Endothelial cell of umbilical vein (primary cell): ENCODE measurements at regions not wholly inside any gene's neighbourhood (a gene's known extent, or its start where the extent isn't known, plus 50 kb on each side); places are given as distances from the start of the nearest gene placed in this dataset.

Experiments
- BruUV-seq: library from RNA; stranded (reverse); fragments of 400-500 nt; replicated peaks from 2 replicates; lab custom pipeline; 2021; lab: Mats Ljungman, UMichigan
- CTCF ChIA-PET: fragments of 300-600, 350-600 bp; sonication (Branson Sonifier 250); formaldehyde crosslinking; loops from one replicate; lab custom pipeline; 2021; ENCODE audit warnings: antibody characterized with exemption, inconsistent platforms; lab: Charles Lee
- POLR2A ChIA-PET: fragments of 300-600, 350-600 bp; sonication (Branson Sonifier 250); formaldehyde crosslinking; loops from one replicate; lab custom pipeline; 2021; ENCODE audit warnings: antibody characterized with exemption, inconsistent platforms; lab: Charles Lee
- DNase-seq: peaks from one replicate; pipeline ENCODE4 v3.0.0-alpha.2; 2011; ENCODE audit warnings: low read depth, low spot score
- FAIRE-seq: peaks from 2 replicates; lab custom pipeline; 2011; peaks lifted over from hg19 to GRCh38; lab: Jason Lieb, UNC
- H2AFZ ChIP-seq: 2 replicates; pipeline ENCODE4 v1.6.0; 2012; ENCODE audit warnings: low read depth, low read length, control low read depth, inconsistent platforms
- H3K27ac ChIP-seq: 2 replicates; pipeline ENCODE4 v1.5.1; 2011; ENCODE audit warnings: low read depth, mild to moderate bottlenecking, control low read depth, low read length, moderate library complexity; ENCODE audit not compliant: insufficient read depth
- H3K27me3 ChIP-seq, 2 experiments: 2 replicates each; pipeline versions ENCODE4 v1.6.0 to v1.6.1; 2011; ENCODE audit warnings: low read length in 2 of 2, mixed read lengths in 1 of 2; ENCODE audit not compliant: control insufficient read depth in 2 of 2, insufficient read depth in 2 of 2
- H3K36me3 ChIP-seq, 2 experiments: 2 replicates in 1 of 2; 3 replicates in 1 of 2; pipeline ENCODE4 v1.5.1; 2011; ENCODE audit warnings: low read length in 2 of 2, mild to moderate bottlenecking in 1 of 2, moderate library complexity in 1 of 2; ENCODE audit not compliant: control insufficient read depth in 2 of 2, insufficient read depth in 2 of 2; ENCODE audit errors: extremely low read depth in 1 of 2
- H3K4me1 ChIP-seq: 3 replicates; pipeline ENCODE4 v1.5.1; 2011; ENCODE audit warnings: mild to moderate bottlenecking, low read length; ENCODE audit not compliant: control insufficient read depth, insufficient read depth; ENCODE audit errors: extremely low read depth
- H3K4me2 ChIP-seq: 2 replicates; pipeline ENCODE4 v1.6.1; 2011; ENCODE audit warnings: low read length, control low read depth, mixed read lengths; ENCODE audit not compliant: insufficient read depth
- H3K4me3 ChIP-seq, 3 experiments: fragments of 200-600 bp in 1 of 3; sonication (generic), shearing (Covaris generic) in 1 of 3; replicated peaks in 1 of 3; 2 replicates each; pipeline ENCODE4 v1.5.1; 2011 to 2016; ENCODE audit warnings: control low read depth in 3 of 3, low read length in 3 of 3, mild to moderate bottlenecking in 2 of 3, inconsistent platforms in 1 of 3, low read depth in 1 of 3, moderate library complexity in 1 of 3; ENCODE audit not compliant: insufficient read depth in 1 of 3
- H3K79me2 ChIP-seq: 2 replicates; pipeline ENCODE4 v1.6.0; 2012; ENCODE audit warnings: low read length, inconsistent platforms; ENCODE audit not compliant: control insufficient read depth, insufficient read depth
- H3K9ac ChIP-seq: replicated peaks from 2 replicates; pipeline ENCODE3; 2011; ENCODE audit warnings: low read length, control low read depth; ENCODE audit not compliant: insufficient read depth; ENCODE audit errors: extremely low read depth
- H3K9me1 ChIP-seq: replicated peaks from 3 replicates; pipeline ENCODE4 v1.6.0; 2011; ENCODE audit warnings: mild to moderate bottlenecking, low read length; ENCODE audit not compliant: control insufficient read depth, insufficient read depth; ENCODE audit errors: extremely low read depth
- H3K9me3 ChIP-seq: replicated peaks from 2 replicates; pipeline ENCODE4 v1.5.1; 2012; ENCODE audit warnings: low read length, inconsistent platforms; ENCODE audit not compliant: control insufficient read depth, insufficient read depth
- H4K20me1 ChIP-seq: replicated peaks from 2 replicates; pipeline ENCODE3; 2011; ENCODE audit warnings: mild to moderate bottlenecking, low read length; ENCODE audit not compliant: control insufficient read depth, insufficient read depth; ENCODE audit errors: extremely low read depth
- EZH2 ChIP-seq: IDR thresholded peaks from 2 replicates; pipeline ENCODE4 v1.6.1; 2012; ENCODE audit warnings: borderline replicate concordance, low read depth, mild to moderate bottlenecking, moderate library complexity, low read length, inconsistent platforms; ENCODE audit not compliant: severe bottlenecking
- FOS ChIP-seq: IDR thresholded peaks from 2 replicates; pipeline ENCODE4 v1.6.1; 2011; ENCODE audit warnings: mild to moderate bottlenecking, low read length, moderate library complexity, borderline replicate concordance; ENCODE audit not compliant: insufficient read depth
- GATA2 ChIP-seq: IDR thresholded peaks from 2 replicates; pipeline ENCODE4 v1.7.0; 2011; ENCODE audit warnings: low read depth, mild to moderate bottlenecking, moderate library complexity, mixed read lengths, low read length; ENCODE audit not compliant: insufficient read length, insufficient read depth
- JUN ChIP-seq: IDR thresholded peaks from 2 replicates; pipeline ENCODE4 v1.6.1; 2011; ENCODE audit warnings: borderline replicate concordance, low read depth; ENCODE audit not compliant: insufficient read length, insufficient read depth
- MYC ChIP-seq: IDR thresholded peaks from one replicate; pipeline ENCODE4 v1.6.1; 2011; ENCODE audit warnings: mild to moderate bottlenecking, low read depth, low read length
- POLR2A ChIP-seq: IDR thresholded peaks from 2 replicates; pipeline ENCODE4 v1.6.1; 2012; ENCODE audit warnings: low read depth, mild to moderate bottlenecking, control low read depth, low read length
- POLR2AphosphoS5 ChIP-seq: IDR thresholded peaks from 2 replicates; pipeline ENCODE4 v1.6.1; 2012; ENCODE audit warnings: low read depth, mild to moderate bottlenecking, control low read depth, low read length, moderate library complexity; ENCODE audit not compliant: insufficient read depth
- dilution Hi-C: fragments of 300-500 bp; cut with MboI; formaldehyde crosslinking; loops from one replicate; pipeline ENCODE4 v1.15.0; 2019; ENCODE audit warnings: low sequenced_read_pairs; ENCODE audit not compliant: extremely low pct_ligation_motif_present
- intact Hi-C: fragments of 100-400 bp; cut with micrococcal nuclease; formaldehyde crosslinking; loops from one replicate; pipeline ENCODE4 v1.10.0; 2022
- TF ChIP-seq, protein P1 (sequence below): IDR thresholded peaks from 2 replicates; pipeline ENCODE4 v1.6.1; 2011; ENCODE audit not compliant: insufficient read depth, insufficient read length
- TF ChIP-seq, protein P2 (sequence below), 2 donors: IDR thresholded peaks; 1 replicate in 1 of 2; 2 replicates in 1 of 2; pipeline ENCODE4 v1.5.1; 2011; ENCODE audit warnings: low read length in 2 of 2, mild to moderate bottlenecking in 2 of 2, moderate library complexity in 2 of 2, control low read depth in 1 of 2, inconsistent platforms in 1 of 2, low read depth in 1 of 2; ENCODE audit not compliant: insufficient read depth in 1 of 2; ENCODE audit errors: extremely low read depth in 1 of 2

DNA sequence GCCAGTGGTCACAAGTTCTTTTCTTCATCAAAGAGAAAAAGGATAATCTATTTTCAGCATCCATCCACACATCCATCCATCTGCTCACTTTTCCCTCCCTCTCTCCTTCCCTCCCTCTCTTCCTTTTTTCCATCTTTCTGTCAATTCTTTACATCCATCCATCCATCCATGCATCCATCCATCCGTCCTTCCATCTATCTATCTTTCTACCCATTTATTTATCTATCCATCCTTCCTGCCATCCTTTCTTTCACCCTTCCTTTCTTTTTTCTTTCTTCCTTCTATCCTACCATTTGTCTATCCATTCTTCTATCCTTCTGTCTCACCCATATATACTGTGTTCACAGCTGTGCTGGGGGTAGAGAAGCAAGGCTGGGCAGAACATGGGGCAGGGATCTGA lies 212.4 kb upstream of the GALNT2 start:
- no peaks in the 10 kb centered on the region for H3K79me2 ChIP-seq
- intact Hi-C loops (no loop called here), dilution Hi-C loops (no loop called here)
- FAIRE-seq (no peak), DNase-seq (no peak)
- no TSS peak for BruUV-seq
- no peaks in the 10 kb centered on the region for H4K20me1 ChIP-seq
- H3K27ac ChIP-seq: no peak overlapping the region
- H3K9me3 ChIP-seq: no peaks in the 10 kb centered on the region
- TF ChIP-seq, protein P1, sequence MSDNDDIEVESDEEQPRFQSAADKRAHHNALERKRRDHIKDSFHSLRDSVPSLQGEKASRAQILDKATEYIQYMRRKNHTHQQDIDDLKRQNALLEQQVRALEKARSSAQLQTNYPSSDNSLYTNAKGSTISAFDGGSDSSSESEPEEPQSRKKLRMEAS: no peak
- TF ChIP-seq GATA2 (no peak), EZH2 (no peak), FOS (no peak), JUN (no peak), MYC (no peak), POLR2AphosphoS5 (no peak), POLR2A (no peak)
- TF ChIP-seq, protein P2, sequence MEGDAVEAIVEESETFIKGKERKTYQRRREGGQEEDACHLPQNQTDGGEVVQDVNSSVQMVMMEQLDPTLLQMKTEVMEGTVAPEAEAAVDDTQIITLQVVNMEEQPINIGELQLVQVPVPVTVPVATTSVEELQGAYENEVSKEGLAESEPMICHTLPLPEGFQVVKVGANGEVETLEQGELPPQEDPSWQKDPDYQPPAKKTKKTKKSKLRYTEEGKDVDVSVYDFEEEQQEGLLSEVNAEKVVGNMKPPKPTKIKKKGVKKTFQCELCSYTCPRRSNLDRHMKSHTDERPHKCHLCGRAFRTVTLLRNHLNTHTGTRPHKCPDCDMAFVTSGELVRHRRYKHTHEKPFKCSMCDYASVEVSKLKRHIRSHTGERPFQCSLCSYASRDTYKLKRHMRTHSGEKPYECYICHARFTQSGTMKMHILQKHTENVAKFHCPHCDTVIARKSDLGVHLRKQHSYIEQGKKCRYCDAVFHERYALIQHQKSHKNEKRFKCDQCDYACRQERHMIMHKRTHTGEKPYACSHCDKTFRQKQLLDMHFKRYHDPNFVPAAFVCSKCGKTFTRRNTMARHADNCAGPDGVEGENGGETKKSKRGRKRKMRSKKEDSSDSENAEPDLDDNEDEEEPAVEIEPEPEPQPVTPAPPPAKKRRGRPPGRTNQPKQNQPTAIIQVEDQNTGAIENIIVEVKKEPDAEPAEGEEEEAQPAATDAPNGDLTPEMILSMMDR (IDR thresholded peaks at IDR 0.05; ENCODE audit: extremely low read depth in 1 of 2, insufficient read depth in 1 of 2, low read depth in 1 of 2, low read length in 2 of 2): no peak
- H2AFZ ChIP-seq: no peak overlapping the region
- H3K4me2 ChIP-seq: no peak overlapping the region
- H3K9ac ChIP-seq: no peak overlapping the region
- H3K9me1 ChIP-seq: no peaks in the 10 kb centered on the region
- H3K27me3 ChIP-seq: no peaks in the 10 kb centered on the region
- ChIA-PET CTCF (interaction anchor here (1.3 kb wide), 1 partner anchor 47 kb away, joined by 3 read pairs; no protein-coding TSS in a partner anchor), POLR2A (no interaction called here)
- H3K4me3 ChIP-seq: no peak overlapping the region
- no peaks in the 10 kb centered on the region for H3K36me3 ChIP-seq
- H3K4me1 ChIP-seq: no peaks in the 10 kb centered on the region
